ENCODE measurements at regions not wholly inside any gene's neighbourhood (a gene's known extent, or its start where the extent isn't known, plus 50 kb on each side); places are given as distances from the start of the nearest gene placed in this dataset.

- in situ Hi-C loops (cut with MboI; ENCODE audit: low sequenced_read_pairs) = no loop called here
- Histone ChIP-seq H3K36me3 (replicated peaks) (no peaks in the 10 kb centered on the region), H3K9me3 (no peaks in the 10 kb centered on the region), H3K4me3 (no peak overlapping the region), H3K4me1 (peaks cover 7% of the 10 kb centered on the region), H3K27me3 (ENCODE audit: low read depth) (peaks cover 9% of the 10 kb centered on the region)
- DNase-seq (ENCODE audit: low spot score in 2 of 2) = no peak
Measured at GRCh38 chr5:39482098-39482497, 57.3 kb upstream of the DAB2 start.

GRCh38 chr5:39479537-39479936 lies 54.8 kb upstream of the DAB2 start:
- peaks cover 11% of the 10 kb centered on the region for H3K27me3 ChIP-seq (ENCODE audit: low read depth)
- H3K36me3 ChIP-seq (replicated peaks) = no peaks in the 10 kb centered on the region
- H3K9me3 ChIP-seq = no peaks in the 10 kb centered on the region
- peaks cover 2% of the 10 kb centered on the region for H3K4me1 ChIP-seq
- DNase-seq (ENCODE audit: low spot score in 2 of 2) = no peak
- H3K4me3 ChIP-seq = no peak overlapping the region
- in situ Hi-C loops (cut with MboI; ENCODE audit: low sequenced_read_pairs) = no loop called here

- no peaks in the 10 kb centered on the region for H3K9me3 ChIP-seq
- peaks cover 13% of the 10 kb centered on the region for H3K27me3 ChIP-seq (ENCODE audit: low read depth)
- H3K4me3 ChIP-seq = no peak overlapping the region
- no peak for DNase-seq (ENCODE audit: low spot score in 2 of 2)
- in situ Hi-C loops (cut with MboI; ENCODE audit: low sequenced_read_pairs) = no loop called here
- H3K36me3 ChIP-seq (replicated peaks) = no peaks in the 10 kb centered on the region
- no peaks in the 10 kb centered on the region for H3K4me1 ChIP-seq
Measured at GRCh38 chr5:39478863-39479262, 54.1 kb upstream of the DAB2 start.

DNA sequence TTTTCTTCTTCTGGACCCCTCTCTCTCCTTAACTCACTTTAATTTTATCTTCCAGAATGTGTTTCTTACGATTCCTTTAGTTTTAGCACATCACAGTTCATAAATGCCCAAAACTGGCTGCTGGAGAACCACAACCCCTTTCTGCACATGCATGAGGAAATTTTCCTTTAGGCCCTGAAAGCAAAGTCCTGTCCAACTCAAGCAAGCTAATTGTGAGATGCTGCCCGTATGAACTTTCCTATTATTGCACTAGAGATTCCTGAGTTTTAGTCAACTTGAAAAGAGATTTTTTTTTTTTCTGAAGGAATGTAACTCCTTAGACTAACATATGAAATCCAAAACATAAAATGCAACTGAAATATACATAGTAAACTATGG lies 52.1 kb upstream of the DAB2 start:
- in situ Hi-C loops (cut with MboI; ENCODE audit: low sequenced_read_pairs) = no loop called here
- H3K27me3 ChIP-seq (ENCODE audit: low read depth) = peaks cover 11% of the 10 kb centered on the region

DNA sequence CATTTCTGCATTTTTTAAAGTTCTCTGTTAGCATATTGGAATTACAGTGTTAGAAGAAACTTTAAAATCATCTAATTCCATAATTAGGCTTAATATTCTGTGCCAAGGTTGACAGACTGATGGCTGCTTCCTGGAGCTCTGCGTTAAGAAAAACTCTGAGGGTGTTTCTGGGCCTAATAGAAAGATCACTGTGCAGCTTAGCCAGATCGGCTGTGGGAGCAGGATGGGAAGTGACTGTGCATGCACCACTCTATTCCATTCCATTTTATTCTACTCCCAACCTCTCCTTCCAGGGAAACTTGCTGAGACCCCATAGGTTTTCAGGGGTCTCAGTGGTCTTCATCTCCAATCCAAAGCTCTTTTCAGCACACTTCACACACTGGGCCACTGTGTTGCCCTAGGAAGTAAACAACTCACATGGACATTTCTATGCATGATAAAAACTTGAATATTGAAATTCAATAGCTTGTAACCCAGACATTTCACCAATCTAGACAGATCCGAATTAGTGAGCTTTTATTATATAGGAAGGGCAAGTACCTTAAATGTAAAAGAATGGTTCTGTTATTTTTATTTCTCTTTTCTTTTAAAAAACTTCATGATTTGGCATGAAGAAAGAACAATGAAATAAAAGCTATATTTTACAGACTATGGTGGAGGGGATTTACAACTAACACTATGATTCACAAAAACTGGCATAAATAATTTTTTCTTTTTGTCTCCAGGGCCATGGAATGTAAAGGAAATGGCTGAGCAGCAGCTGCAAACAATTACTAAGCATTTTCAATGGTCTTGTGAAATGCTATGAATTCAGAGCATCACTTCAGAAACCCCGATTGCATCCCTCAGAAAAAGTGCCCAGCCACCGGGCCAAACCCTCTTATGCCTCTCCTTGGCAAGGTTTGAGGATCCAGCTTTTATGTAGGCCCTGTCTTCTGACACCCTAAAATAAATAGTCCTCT lies 51.4 kb upstream of the DAB2 start:
- no peak for DNase-seq (ENCODE audit: low spot score in 2 of 2)

More for the DNA sequence above, 52.1 kb upstream of the DAB2 start:
- no peaks in the 10 kb centered on the region for H3K9me3 ChIP-seq
- H3K36me3 ChIP-seq (replicated peaks) = no peaks in the 10 kb centered on the region
- H3K4me3 ChIP-seq = no peak overlapping the region
- H3K4me1 ChIP-seq = no peaks in the 10 kb centered on the region
- no peak for DNase-seq (ENCODE audit: low spot score in 2 of 2)

GRCh38 chr5:39475159-39475571 lies 50.4 kb upstream of the DAB2 start:
- Histone ChIP-seq H3K27me3 (ENCODE audit: low read depth) (peaks cover 11% of the 10 kb centered on the region), H3K36me3 (replicated peaks) (no peaks in the 10 kb centered on the region), H3K4me3 (no peak overlapping the region), H3K4me1 (no peaks in the 10 kb centered on the region), H3K9me3 (no peaks in the 10 kb centered on the region)
- in situ Hi-C loops (cut with MboI; ENCODE audit: low sequenced_read_pairs) = no loop called here
- DNase-seq (ENCODE audit: low spot score in 2 of 2) = no peak

More for the DNA sequence above, 51.4 kb upstream of the DAB2 start:
- Histone ChIP-seq H3K36me3 (replicated peaks) (no peaks in the 10 kb centered on the region), H3K27me3 (ENCODE audit: low read depth) (peaks cover 11% of the 10 kb centered on the region), H3K9me3 (no peaks in the 10 kb centered on the region), H3K4me3 (no peak overlapping the region), H3K4me1 (no peaks in the 10 kb centered on the region)
- in situ Hi-C loops (cut with MboI; ENCODE audit: low sequenced_read_pairs) = no loop called here

All from HAP-1 (cell line).